OCI-LY3 (cell line): ENCODE measurements at regions not wholly inside any gene's neighbourhood (a gene's known extent, or its start where the extent isn't known, plus 50 kb on each side); places are given as distances from the start of the nearest gene placed in this dataset.
"Not testable (repeated sequence)": the region's sequence is repeated elsewhere in the genome, so short reads cannot be mapped to it uniquely, and the experiment has no call there.

Experiments used
- H2AFZ ChIP-seq: fragments of 200-600, 300-600 bp; shearing (Covaris generic); 2 replicates; pipeline ENCODE4 v1.6.0; 2014; ENCODE audit warnings: antibody characterized with exemption, low read depth, low read length
- H3K27ac ChIP-seq: fragments of 200-600, 300-600 bp; sonication (generic); 2 replicates; pipeline ENCODE4 v1.5.1; 2014; ENCODE audit warnings: mild to moderate bottlenecking, low read length, moderate library complexity, mixed read lengths
- H3K27me3 ChIP-seq: fragments of 200-600, 300-600 bp; sonication (generic); 2 replicates; pipeline ENCODE4 v1.6.1; 2014; ENCODE audit warnings: low read depth, low read length, mixed read lengths
- H3K36me3 ChIP-seq: fragments of 200-600, 300-600 bp; sonication (generic); replicated peaks from 2 replicates; pipeline ENCODE3; 2014; ENCODE audit warnings: low read depth, low read length, mixed read lengths
- H3K4me1 ChIP-seq: fragments of 300-600, 200-600 bp; sonication (generic); 2 replicates; pipeline ENCODE4 v1.6.1; 2014; ENCODE audit warnings: low read length, mixed read lengths
- H3K4me2 ChIP-seq: fragments of 200-600, 300-600 bp; sonication (generic); 2 replicates; pipeline ENCODE4 v1.6.1; 2014; ENCODE audit warnings: low read length, mixed read lengths
- H3K4me3 ChIP-seq: fragments of 300-600, 200-600 bp; sonication (generic); 2 replicates; pipeline ENCODE4 v1.5.1; 2014; ENCODE audit warnings: antibody characterized with exemption, mild to moderate bottlenecking, low read length, moderate library complexity
- H3K79me2 ChIP-seq: fragments of 300-600, 200-600 bp; shearing (Covaris generic); 2 replicates; pipeline ENCODE4 v1.6.1; 2014; ENCODE audit warnings: mild to moderate bottlenecking, low read length, mixed read lengths
- H3K9ac ChIP-seq: fragments of 300-600, 200-600 bp; shearing (Covaris generic); 2 replicates; pipeline ENCODE4 v1.6.0; 2014; ENCODE audit warnings: mild to moderate bottlenecking, low read length, moderate library complexity
- H3K9me3 ChIP-seq: fragments of 200-600, 300-600 bp; shearing (Covaris generic); 2 replicates; pipeline ENCODE4 v1.6.1; 2014; ENCODE audit warnings: low read length, mixed read lengths; ENCODE audit not compliant: insufficient read depth
- H4K20me1 ChIP-seq: fragments of 200-600, 300-600 bp; sonication (generic); 2 replicates; pipeline ENCODE4 v1.6.1; 2016; ENCODE audit warnings: low read length, mixed read lengths; ENCODE audit not compliant: insufficient read depth
- EZH2phosphoT487 ChIP-seq: fragments of 200-600 bp; shearing (Covaris generic); IDR thresholded peaks from 2 replicates; pipeline ENCODE4 v1.6.1; 2018; ENCODE audit warnings: antibody characterized with exemption, mixed run types, low read depth
- TF ChIP-seq, protein P1 (sequence below): fragments of 200-600, 300-600 bp; sonication (generic); IDR thresholded peaks from 2 replicates; pipeline ENCODE4 v1.5.1; 2014; ENCODE audit warnings: antibody characterized with exemption, low read length, low read depth

GRCh38 chr12:88367231-88367630 lies 213.0 kb downstream of the KITLG start:
- no peaks in the 10 kb centered on the region for H3K79me2 ChIP-seq
- H3K9ac ChIP-seq = no peak overlapping the region
- H3K27ac ChIP-seq = no peak overlapping the region
- no peak overlapping the region for H3K4me3 ChIP-seq
- H3K27me3 ChIP-seq = no peaks in the 10 kb centered on the region
- H3K4me1 ChIP-seq = no peaks in the 10 kb centered on the region
- H3K36me3 ChIP-seq = no peaks in the 10 kb centered on the region
- no peak overlapping the region for H2AFZ ChIP-seq
- no peaks in the 10 kb centered on the region for H4K20me1 ChIP-seq
- TF ChIP-seq EZH2phosphoT487 = no peak
- TF ChIP-seq, protein P1, sequence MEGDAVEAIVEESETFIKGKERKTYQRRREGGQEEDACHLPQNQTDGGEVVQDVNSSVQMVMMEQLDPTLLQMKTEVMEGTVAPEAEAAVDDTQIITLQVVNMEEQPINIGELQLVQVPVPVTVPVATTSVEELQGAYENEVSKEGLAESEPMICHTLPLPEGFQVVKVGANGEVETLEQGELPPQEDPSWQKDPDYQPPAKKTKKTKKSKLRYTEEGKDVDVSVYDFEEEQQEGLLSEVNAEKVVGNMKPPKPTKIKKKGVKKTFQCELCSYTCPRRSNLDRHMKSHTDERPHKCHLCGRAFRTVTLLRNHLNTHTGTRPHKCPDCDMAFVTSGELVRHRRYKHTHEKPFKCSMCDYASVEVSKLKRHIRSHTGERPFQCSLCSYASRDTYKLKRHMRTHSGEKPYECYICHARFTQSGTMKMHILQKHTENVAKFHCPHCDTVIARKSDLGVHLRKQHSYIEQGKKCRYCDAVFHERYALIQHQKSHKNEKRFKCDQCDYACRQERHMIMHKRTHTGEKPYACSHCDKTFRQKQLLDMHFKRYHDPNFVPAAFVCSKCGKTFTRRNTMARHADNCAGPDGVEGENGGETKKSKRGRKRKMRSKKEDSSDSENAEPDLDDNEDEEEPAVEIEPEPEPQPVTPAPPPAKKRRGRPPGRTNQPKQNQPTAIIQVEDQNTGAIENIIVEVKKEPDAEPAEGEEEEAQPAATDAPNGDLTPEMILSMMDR = no peak
- H3K9me3 ChIP-seq = no peaks in the 10 kb centered on the region
- H3K4me2 ChIP-seq = no peak overlapping the region

- not testable (repeated sequence) for H4K20me1 ChIP-seq, H3K4me3 ChIP-seq, H3K4me1 ChIP-seq, H2AFZ ChIP-seq, H3K27ac ChIP-seq, H3K79me2 ChIP-seq, H3K9me3 ChIP-seq, H3K36me3 ChIP-seq, H3K27me3 ChIP-seq, H3K9ac ChIP-seq, H3K4me2 ChIP-seq
Observed at GRCh38 chr12:88368077-88368476, 212.2 kb downstream of the KITLG start.

DNA sequence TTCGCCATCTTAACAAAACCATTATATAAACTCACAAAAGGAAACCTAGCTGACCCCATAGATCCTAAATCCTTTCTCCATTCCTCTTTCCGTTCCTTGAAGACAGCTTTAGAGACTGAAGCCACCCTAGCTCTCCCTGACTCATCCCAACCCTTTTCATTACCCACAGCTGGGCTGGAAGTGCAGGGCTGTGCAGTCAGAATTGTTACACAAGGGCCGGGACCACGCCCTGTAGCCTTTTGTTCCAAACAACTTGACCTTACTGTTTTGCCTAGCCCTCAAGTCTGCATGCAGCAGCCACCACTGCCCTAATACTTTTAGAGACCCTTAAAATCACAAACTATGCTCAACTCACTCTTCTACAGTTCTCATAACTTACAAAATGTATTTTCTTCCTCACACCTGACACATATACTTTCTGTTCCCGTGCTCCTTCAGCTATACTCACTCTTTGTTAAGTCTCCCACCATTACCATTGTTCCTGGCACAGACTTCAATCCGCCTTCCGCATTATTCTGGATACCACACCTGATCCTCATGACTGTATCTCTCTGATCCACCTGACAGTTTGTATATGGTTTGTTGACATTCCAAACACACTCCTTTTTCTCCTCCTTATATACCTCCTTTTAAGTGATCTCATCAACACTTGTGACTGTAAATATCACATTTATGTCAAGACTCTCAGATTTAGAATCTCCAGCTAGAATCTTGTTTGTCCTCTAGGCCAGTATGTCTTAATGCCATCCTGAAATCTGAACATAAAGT lies 208.7 kb downstream of the KITLG start:
- Histone ChIP-seq H3K4me2 (no peak overlapping the region), H3K36me3 (no peaks in the 10 kb centered on the region), H3K4me3 (no peak overlapping the region), H3K79me2 (no peaks in the 10 kb centered on the region), H3K9me3 (no peaks in the 10 kb centered on the region), H3K9ac (no peak overlapping the region), H2AFZ (no peak overlapping the region), H3K4me1 (no peaks in the 10 kb centered on the region), H4K20me1 (no peaks in the 10 kb centered on the region), H3K27me3 (no peaks in the 10 kb centered on the region), H3K27ac (no peak overlapping the region)
- TF ChIP-seq EZH2phosphoT487 = no peak
- TF ChIP-seq, protein P1 = no peak

DNA sequence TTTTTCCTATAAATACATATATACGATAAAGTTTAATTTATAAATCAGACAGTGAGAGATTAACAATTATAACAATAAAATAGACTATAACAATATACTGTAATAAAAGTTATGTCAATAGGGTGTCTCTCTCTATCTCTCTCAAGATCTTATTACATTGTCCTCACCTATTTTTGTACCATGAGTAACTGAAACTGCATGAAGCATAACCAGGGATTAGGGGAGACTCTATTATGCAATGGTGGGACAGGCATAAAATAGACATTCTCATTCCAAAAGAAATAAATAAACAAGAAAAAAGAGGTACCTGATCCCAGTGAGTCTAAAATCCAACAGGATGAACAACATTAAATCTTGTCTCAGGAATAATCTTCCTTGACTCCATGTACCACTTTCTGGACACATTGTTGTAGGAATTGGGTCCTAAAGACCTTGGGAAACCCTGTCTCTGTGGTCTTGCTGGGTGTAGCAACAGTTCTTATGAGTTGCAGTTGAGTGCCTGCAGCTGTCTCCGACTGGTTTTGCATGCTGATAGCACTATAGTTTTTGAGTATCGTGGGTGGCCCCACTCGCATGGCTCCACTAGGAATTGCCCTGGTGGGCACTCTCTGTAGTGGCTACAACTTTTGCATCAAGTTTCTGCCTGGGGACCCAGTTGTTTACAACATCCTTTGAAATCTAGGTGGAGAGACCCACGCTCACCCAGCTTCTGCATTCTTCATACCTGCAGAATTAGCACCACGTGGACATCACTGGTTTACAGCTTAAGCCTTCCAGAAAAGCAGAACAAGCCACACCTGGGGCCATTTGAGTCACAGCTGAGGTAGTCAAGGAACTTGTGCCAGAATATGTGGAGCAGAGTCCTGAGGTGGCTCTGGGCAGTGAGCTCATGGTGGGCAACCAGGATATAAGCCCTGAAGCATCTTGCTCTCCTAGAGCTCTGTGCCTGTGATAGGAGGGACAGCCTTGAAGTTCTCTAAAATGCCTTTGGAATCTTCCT lies 204.7 kb downstream of the KITLG start:
- H3K4me1 ChIP-seq = no peaks in the 10 kb centered on the region
- no peak overlapping the region for H3K27ac ChIP-seq
- H3K36me3 ChIP-seq = no peaks in the 10 kb centered on the region
- no peaks in the 10 kb centered on the region for H4K20me1 ChIP-seq
- no peak overlapping the region for H3K9ac ChIP-seq
- H3K4me3 ChIP-seq = no peak overlapping the region
- H3K27me3 ChIP-seq = no peaks in the 10 kb centered on the region
- no peaks in the 10 kb centered on the region for H3K9me3 ChIP-seq
- H3K79me2 ChIP-seq = no peaks in the 10 kb centered on the region
- TF ChIP-seq, protein P1 = no peak
- no peak for TF ChIP-seq EZH2phosphoT487
- no peak overlapping the region for H3K4me2 ChIP-seq
- H2AFZ ChIP-seq = no peak overlapping the region
